SU-DHL-6 (cell line): ENCODE measurements at regions not wholly inside any gene's neighbourhood (a gene's known extent, or its start where the extent isn't known, plus 50 kb on each side); places are given as distances from the start of the nearest gene placed in this dataset.

Experiments used
- H2AFZ ChIP-seq: fragments of 200-600 bp; sonication (generic); 2 replicates; pipeline ENCODE4 v1.6.1; 2014; ENCODE audit warnings: low read depth, mild to moderate bottlenecking, moderate library complexity, mixed read lengths, antibody characterized with exemption, low read length; ENCODE audit not compliant: severe bottlenecking
- H3F3A ChIP-seq: fragments of 200-600 bp; shearing (Covaris generic); 2 replicates; pipeline ENCODE4 v1.6.0; 2016; ENCODE audit warnings: antibody characterized with exemption, mild to moderate bottlenecking; ENCODE audit not compliant: insufficient read depth
- H3K27ac ChIP-seq: fragments of 200-600 bp; sonication (generic); 2 replicates; pipeline ENCODE4 v1.5.1; 2016; ENCODE audit warnings: low read depth, mild to moderate bottlenecking, low read length, moderate library complexity, mixed read lengths
- H3K27me3 ChIP-seq: fragments of 200-600 bp; sonication (generic), shearing (Covaris generic); 2 replicates; pipeline ENCODE4 v1.6.0; 2014; ENCODE audit warnings: mild to moderate bottlenecking, low read length
- H3K36me3 ChIP-seq: fragments of 200-600 bp; sonication (generic); 2 replicates; pipeline ENCODE4 v1.6.1; 2014; ENCODE audit warnings: mild to moderate bottlenecking, low read length, mixed read lengths
- H3K4me2 ChIP-seq: fragments of 300-600, 200-600 bp; shearing (Covaris generic), sonication (generic); 2 replicates; pipeline ENCODE4 v1.6.0; 2014; ENCODE audit warnings: low read length, low read depth, mild to moderate bottlenecking; ENCODE audit not compliant: poor library complexity, severe bottlenecking
- H3K4me3 ChIP-seq: fragments of 200-600 bp; sonication (generic); 2 replicates; pipeline ENCODE4 v1.5.1; 2014; ENCODE audit warnings: antibody characterized with exemption, low read length, mild to moderate bottlenecking, mixed read lengths; ENCODE audit not compliant: insufficient read depth, poor library complexity, severe bottlenecking
- H3K79me2 ChIP-seq: fragments of 200-600 bp; sonication (generic); 2 replicates; pipeline ENCODE4 v1.6.1; 2014; ENCODE audit warnings: mild to moderate bottlenecking, low read length, moderate library complexity; ENCODE audit not compliant: insufficient read depth
- H3K9ac ChIP-seq: fragments of 200-600 bp; sonication (generic); 2 replicates; pipeline ENCODE4 v1.7.0; 2014; ENCODE audit warnings: mild to moderate bottlenecking, low read length
- H3K9me2 ChIP-seq: fragments of 200-600 bp; sonication (generic); replicated peaks from 2 replicates; pipeline ENCODE4 v1.6.1; 2014; ENCODE audit warnings: low read length; ENCODE audit not compliant: insufficient read depth
- H3K9me3 ChIP-seq: fragments of 200-600 bp; sonication (generic); 2 replicates; pipeline ENCODE4 v1.6.1; 2014; ENCODE audit warnings: low read length, mixed read lengths; ENCODE audit not compliant: insufficient read depth
- H4K20me1 ChIP-seq: fragments of 200-600 bp; sonication (generic); 2 replicates; pipeline ENCODE4 v1.6.1; 2014; ENCODE audit warnings: low read depth, mild to moderate bottlenecking, antibody characterized with exemption, low read length, moderate library complexity, mixed read lengths
- CTCF ChIP-seq: fragments of 200-600 bp; sonication (generic); IDR thresholded peaks from one replicate; pipeline ENCODE4 v1.5.1; 2017; ENCODE audit warnings: antibody characterized with exemption, mild to moderate bottlenecking, low read length, moderate library complexity; ENCODE audit not compliant: insufficient read depth, poor library complexity, severe bottlenecking
- EZH2phosphoT487 ChIP-seq: fragments of 200-600 bp; sonication (generic), shearing (Covaris generic); conservative IDR thresholded peaks from 2 replicates; pipeline ENCODE4 v1.6.1; 2018; ENCODE audit warnings: mild to moderate bottlenecking, antibody characterized with exemption, low read length, moderate library complexity, mixed read lengths

- Histone ChIP-seq H3K9ac (no peak overlapping the region), H3K4me2 (no peak overlapping the region), H3K9me3 (no peaks in the 10 kb centered on the region; the same call in 1 of the 2 replicates), H2AFZ (no peak overlapping the region), H3K36me3 (no peaks in the 10 kb centered on the region), H3K27ac (no peak overlapping the region), H4K20me1 (no peaks in the 10 kb centered on the region), H3K9me2 (no peaks in the 10 kb centered on the region), H3K4me3 (no peak overlapping the region), H3K79me2 (no peaks in the 10 kb centered on the region), H3K27me3 (no peaks in the 10 kb centered on the region), H3F3A (no peaks in the 10 kb centered on the region)
- no peak for TF ChIP-seq EZH2phosphoT487
- no peak for TF ChIP-seq CTCF
Measured at GRCh38 chr5:29992248-29992647, 1201.2 kb upstream of the CDH6 start.

GRCh38 chr5:29990681-29991080, 1202.8 kb upstream of the CDH6 start:
- H3F3A ChIP-seq = no peaks in the 10 kb centered on the region
- H3K36me3 ChIP-seq = no peaks in the 10 kb centered on the region
- H3K4me3 ChIP-seq = no peak overlapping the region
- H3K9me2 ChIP-seq = no peaks in the 10 kb centered on the region
- no peak overlapping the region for H3K4me2 ChIP-seq
- no peaks in the 10 kb centered on the region; the same call in 1 of the 2 replicates for H3K9me3 ChIP-seq
- H3K27me3 ChIP-seq = no peaks in the 10 kb centered on the region
- TF ChIP-seq CTCF (no peak), EZH2phosphoT487 (no peak)
- H4K20me1 ChIP-seq = no peaks in the 10 kb centered on the region
- H3K9ac ChIP-seq = no peak overlapping the region
- no peak overlapping the region for H3K27ac ChIP-seq
- no peaks in the 10 kb centered on the region for H3K79me2 ChIP-seq
- no peak overlapping the region for H2AFZ ChIP-seq

- Histone ChIP-seq H3K4me2 (no peak overlapping the region), H2AFZ (no peak overlapping the region), H3K4me3 (no peak overlapping the region), H3K36me3 (no peaks in the 10 kb centered on the region), H4K20me1 (no peaks in the 10 kb centered on the region), H3K27me3 (no peaks in the 10 kb centered on the region), H3K9me2 (no peaks in the 10 kb centered on the region), H3K9ac (no peak overlapping the region), H3K9me3 (no peaks in the 10 kb centered on the region; the same call in 1 of the 2 replicates), H3K79me2 (no peaks in the 10 kb centered on the region), H3K27ac (no peak overlapping the region), H3F3A (no peaks in the 10 kb centered on the region)
- TF ChIP-seq EZH2phosphoT487 = no peak
Measured at GRCh38 chr5:29984156-29984540, 1209.3 kb upstream of the CDH6 start.

GRCh38 chr5:29983528-29984155, 1209.8 kb upstream of the CDH6 start:
- H3K4me2 ChIP-seq = no peak overlapping the region
- no peak overlapping the region for H3K9ac ChIP-seq
- no peak overlapping the region for H3K4me3 ChIP-seq
- H3K27ac ChIP-seq = no peak overlapping the region
- no peaks in the 10 kb centered on the region for H3F3A ChIP-seq
- no peaks in the 10 kb centered on the region for H3K36me3 ChIP-seq
- H3K9me2 ChIP-seq = no peaks in the 10 kb centered on the region
- H3K9me3 ChIP-seq = no peaks in the 10 kb centered on the region
- TF ChIP-seq EZH2phosphoT487 (no peak), CTCF (no peak)
- H3K27me3 ChIP-seq = no peaks in the 10 kb centered on the region
- no peaks in the 10 kb centered on the region for H4K20me1 ChIP-seq
- no peaks in the 10 kb centered on the region for H3K79me2 ChIP-seq
- H2AFZ ChIP-seq = no peak overlapping the region
